ENCODE measurements at regions not wholly inside any gene's neighbourhood (a gene's known extent, or its start where the extent isn't known, plus 50 kb on each side); places are given as distances from the start of the nearest gene placed in this dataset.
A peak's percentile ranks its signal among the peaks of the same experiment; 100 is the strongest.

DNA sequence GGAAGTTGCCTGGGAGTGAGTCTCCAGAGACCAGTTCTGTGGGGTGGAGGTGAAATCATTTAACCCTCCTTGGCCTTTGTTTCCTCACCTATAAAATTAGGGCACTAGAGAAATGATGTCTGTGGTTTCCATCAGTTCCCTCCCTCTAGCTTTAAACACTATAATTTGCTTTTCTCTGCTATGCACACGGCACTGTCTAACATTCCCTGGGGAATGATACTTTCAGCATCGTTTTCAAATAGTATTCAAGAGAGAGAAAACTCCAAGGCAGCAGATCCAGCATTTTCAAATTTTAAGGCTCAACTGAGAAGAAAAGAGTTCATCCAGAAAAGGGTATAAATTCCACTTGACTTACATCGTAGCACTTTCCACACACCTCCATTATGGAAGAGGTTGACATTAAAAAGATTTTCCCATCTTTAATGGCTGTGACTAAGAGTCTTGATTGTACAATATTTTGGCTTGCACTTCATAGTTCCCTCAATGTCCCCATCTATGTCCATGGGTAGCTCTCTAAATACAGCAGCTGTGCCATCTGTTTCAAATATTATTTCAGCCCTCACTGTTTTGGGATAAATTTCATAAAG lies 137.7 kb upstream of the ZPLD1 start:
- POLR2A ChIA-PET = no interaction called here
- H3K9me3 ChIP-seq (ENCODE audit: control insufficient read depth, insufficient read depth, low read depth, low read length) = no peaks in the 10 kb centered on the region
- TF ChIP-seq, protein P1, sequence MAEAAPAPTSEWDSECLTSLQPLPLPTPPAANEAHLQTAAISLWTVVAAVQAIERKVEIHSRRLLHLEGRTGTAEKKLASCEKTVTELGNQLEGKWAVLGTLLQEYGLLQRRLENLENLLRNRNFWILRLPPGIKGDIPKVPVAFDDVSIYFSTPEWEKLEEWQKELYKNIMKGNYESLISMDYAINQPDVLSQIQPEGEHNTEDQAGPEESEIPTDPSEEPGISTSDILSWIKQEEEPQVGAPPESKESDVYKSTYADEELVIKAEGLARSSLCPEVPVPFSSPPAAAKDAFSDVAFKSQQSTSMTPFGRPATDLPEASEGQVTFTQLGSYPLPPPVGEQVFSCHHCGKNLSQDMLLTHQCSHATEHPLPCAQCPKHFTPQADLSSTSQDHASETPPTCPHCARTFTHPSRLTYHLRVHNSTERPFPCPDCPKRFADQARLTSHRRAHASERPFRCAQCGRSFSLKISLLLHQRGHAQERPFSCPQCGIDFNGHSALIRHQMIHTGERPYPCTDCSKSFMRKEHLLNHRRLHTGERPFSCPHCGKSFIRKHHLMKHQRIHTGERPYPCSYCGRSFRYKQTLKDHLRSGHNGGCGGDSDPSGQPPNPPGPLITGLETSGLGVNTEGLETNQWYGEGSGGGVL (tag by site-specific recombination; IDR thresholded peaks at IDR 0.05) = no peak
- peak; percentile 95 for TF ChIP-seq ZNF510 (tag by site-specific recombination; IDR thresholded peaks at IDR 0.05; ENCODE audit: insufficient replicate concordance)
- TF ChIP-seq WT1 (tag by site-specific recombination; IDR thresholded peaks at IDR 0.05) = peak; percentile 32; the same call in 1 of the 2 replicates
- no peaks in the 10 kb centered on the region for H3K36me3 ChIP-seq (ENCODE audit: control insufficient read depth in 2 of 2, insufficient read depth in 1 of 2, low read length in 2 of 2)
- H3K4me3 ChIP-seq (ENCODE audit: low read depth, low read length) = no peak overlapping the region
- no peak overlapping the region for H3K27ac ChIP-seq (ENCODE audit: extremely low read depth, low read depth, low read length)
- CTCF ChIA-PET = interaction anchor here (0.7 kb wide), 1 partner anchor 416 kb away, joined by 3 read pairs; no protein-coding TSS in a partner anchor
- 0 out of 2 replicates have a peak, but pooled peaks cover 5% of the 10 kb centered on the region for H3K4me1 ChIP-seq (ENCODE audit: control insufficient read depth, insufficient read depth, low read length)

- H3K4me1 ChIP-seq (ENCODE audit: control insufficient read depth, insufficient read depth, low read length) = 0 out of 2 replicates have a peak, but pooled peaks cover 5% of the 10 kb centered on the region
- no peaks in the 10 kb centered on the region for H3K9me3 ChIP-seq (ENCODE audit: control insufficient read depth, insufficient read depth, low read depth, low read length)
- no peak overlapping the region for H3K4me3 ChIP-seq (ENCODE audit: low read depth, low read length)
- H3K27ac ChIP-seq (ENCODE audit: extremely low read depth, low read depth, low read length) = no peak overlapping the region
- ChIA-PET POLR2A (no interaction called here), CTCF (no interaction called here)
- TF ChIP-seq ZNF701 (tag by site-specific recombination; IDR thresholded peaks at IDR 0.05) (no peak), ZNF404 (tag by site-specific recombination; IDR thresholded peaks at IDR 0.05) (no peak), ZNF510 (tag by site-specific recombination; IDR thresholded peaks at IDR 0.05; ENCODE audit: insufficient replicate concordance) (no peak), SCRT2 (tag by site-specific recombination; IDR thresholded peaks at IDR 0.05) (peak; percentile 37; the same call in 1 of the 2 replicates)
- TF ChIP-seq, protein P2, sequence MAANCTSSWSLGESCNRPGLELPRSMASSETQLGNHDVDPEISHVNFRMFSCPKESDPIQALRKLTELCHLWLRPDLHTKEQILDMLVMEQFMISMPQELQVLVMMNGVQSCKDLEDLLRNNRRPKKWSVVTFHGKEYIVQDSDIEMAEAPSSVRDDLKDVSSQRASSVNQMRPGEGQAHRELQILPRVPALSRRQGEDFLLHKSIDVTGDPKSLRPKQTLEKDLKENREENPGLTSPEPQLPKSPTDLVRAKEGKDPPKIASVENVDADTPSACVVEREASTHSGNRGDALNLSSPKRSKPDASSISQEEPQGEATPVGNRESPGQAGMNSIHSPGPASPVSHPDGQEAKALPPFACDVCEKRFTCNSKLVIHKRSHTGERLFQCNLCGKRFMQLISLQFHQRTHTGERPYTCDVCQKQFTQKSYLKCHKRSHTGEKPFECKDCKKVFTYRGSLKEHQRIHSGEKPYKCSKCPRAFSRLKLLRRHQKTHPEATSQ (tag by site-specific recombination; IDR thresholded peaks at IDR 0.05) = no peak
- H3K36me3 ChIP-seq (ENCODE audit: control insufficient read depth in 2 of 2, insufficient read depth in 1 of 2, low read length in 2 of 2) = no peaks in the 10 kb centered on the region
Observed at GRCh38 chr3:102299125-102299877, 135.5 kb upstream of the ZPLD1 start.

DNA sequence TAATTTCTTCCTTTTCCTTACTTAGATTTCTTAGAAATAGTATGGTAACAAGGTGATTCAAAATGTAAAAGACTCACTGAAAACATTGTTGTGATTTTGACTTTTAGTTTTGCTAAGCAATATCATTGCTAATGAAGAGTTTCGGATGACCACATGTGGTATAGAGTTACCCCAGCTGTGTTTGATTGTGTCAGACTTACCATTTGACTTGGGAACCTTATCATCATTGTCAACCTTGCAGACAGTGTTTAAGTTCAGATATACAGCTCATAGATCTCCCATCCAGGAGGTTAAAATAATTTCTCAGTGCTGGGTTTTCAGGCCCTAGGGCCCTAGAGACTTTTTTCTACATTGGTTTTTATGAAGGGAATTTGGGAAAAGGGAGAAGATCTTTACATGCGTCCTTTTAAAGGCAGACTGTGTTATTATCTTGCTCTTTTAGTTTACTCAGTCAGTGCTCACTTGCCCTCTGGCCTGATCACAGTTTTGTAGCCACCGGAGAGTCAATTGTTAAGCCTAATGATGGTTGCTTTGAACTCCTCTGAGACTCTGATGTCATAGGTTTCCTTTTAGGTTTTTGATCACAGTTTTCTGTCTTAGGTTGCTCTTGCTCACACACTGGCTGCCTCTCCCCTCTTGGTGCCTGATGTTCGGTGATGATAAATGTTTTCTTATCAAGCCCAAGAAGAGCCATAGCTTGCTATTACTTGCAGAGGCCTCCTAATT lies 133.5 kb upstream of the ZPLD1 start:
- Histone ChIP-seq H3K4me1 (ENCODE audit: control insufficient read depth, insufficient read depth, low read length) (0 out of 2 replicates have a peak, but pooled peaks cover 5% of the 10 kb centered on the region), H3K36me3 (ENCODE audit: control insufficient read depth in 2 of 2, insufficient read depth in 1 of 2, low read length in 2 of 2) (no peaks in the 10 kb centered on the region), H3K9me3 (ENCODE audit: control insufficient read depth, insufficient read depth, low read depth, low read length) (no peaks in the 10 kb centered on the region), H3K27ac (ENCODE audit: extremely low read depth, low read depth, low read length) (no peak overlapping the region), H3K4me3 (ENCODE audit: low read depth, low read length) (no peak overlapping the region)
- no peak for TF ChIP-seq OSR2 (tag by site-specific recombination; IDR thresholded peaks at IDR 0.05)
- peak; percentile 34; the same call in 1 of the 2 replicates for TF ChIP-seq FEZF1 (tag by site-specific recombination; IDR thresholded peaks at IDR 0.05)
- TF ChIP-seq, protein P3, sequence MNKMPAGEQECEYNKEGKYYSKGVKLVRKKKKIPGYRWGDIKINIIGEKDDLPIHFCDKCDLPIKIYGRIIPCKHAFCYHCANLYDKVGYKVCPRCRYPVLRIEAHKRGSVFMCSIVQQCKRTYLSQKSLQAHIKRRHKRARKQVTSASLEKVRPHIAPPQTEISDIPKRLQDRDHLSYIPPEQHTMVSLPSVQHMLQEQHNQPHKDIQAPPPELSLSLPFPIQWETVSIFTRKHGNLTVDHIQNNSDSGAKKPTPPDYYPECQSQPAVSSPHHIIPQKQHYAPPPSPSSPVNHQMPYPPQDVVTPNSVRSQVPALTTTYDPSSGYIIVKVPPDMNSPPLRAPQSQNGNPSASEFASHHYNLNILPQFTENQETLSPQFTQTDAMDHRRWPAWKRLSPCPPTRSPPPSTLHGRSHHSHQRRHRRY (tag by site-specific recombination; IDR thresholded peaks at IDR 0.05) = no peak
- no peak for TF ChIP-seq ZNF274 (IDR thresholded peaks at IDR 0.05; ENCODE audit: low read length)
- TF ChIP-seq ZNF274 (tag by site-specific recombination; IDR thresholded peaks at IDR 0.05; ENCODE audit: borderline replicate concordance) = no peak
- TF ChIP-seq, protein P4, sequence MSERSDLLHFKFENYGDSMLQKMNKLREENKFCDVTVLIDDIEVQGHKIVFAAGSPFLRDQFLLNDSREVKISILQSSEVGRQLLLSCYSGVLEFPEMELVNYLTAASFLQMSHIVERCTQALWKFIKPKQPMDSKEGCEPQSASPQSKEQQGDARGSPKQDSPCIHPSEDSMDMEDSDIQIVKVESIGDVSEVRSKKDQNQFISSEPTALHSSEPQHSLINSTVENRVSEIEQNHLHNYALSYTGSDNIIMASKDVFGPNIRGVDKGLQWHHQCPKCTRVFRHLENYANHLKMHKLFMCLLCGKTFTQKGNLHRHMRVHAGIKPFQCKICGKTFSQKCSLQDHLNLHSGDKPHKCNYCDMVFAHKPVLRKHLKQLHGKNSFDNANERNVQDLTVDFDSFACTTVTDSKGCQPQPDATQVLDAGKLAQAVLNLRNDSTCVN (tag by site-specific recombination; optimal IDR thresholded peaks at IDR 0.05) = no peak
- ChIA-PET POLR2A (no interaction called here), CTCF (interaction anchor here (0.6 kb wide), 1 partner anchor 14 kb away, joined by 3 read pairs; no protein-coding TSS in a partner anchor)

Measured in HEK293 (cell line).